ENCODE measurements at regions not wholly inside any gene's neighbourhood (a gene's known extent, or its start where the extent isn't known, plus 50 kb on each side); places are given as distances from the start of the nearest gene placed in this dataset.

GRCh38 chr4:151611960-151612359, 148.8 kb downstream of the GATB start:
- no peak for DNase-seq

GRCh38 chr4:151613290-151613689, 147.5 kb downstream of the GATB start:
- no peak for DNase-seq

- DNase-seq = no peak
These were observed 146.2 kb downstream of the GATB start for GRCh38 chr4:151614561-151614960.

GRCh38 chr4:151618858-151619257, 141.9 kb downstream of the GATB start:
- no peak for DNase-seq

GRCh38 chr4:151620066-151620465, 140.7 kb downstream of the GATB start:
- no peak for DNase-seq
